ENCODE measurements at regions not wholly inside any gene's neighbourhood (a gene's known extent, or its start where the extent isn't known, plus 50 kb on each side); places are given as distances from the start of the nearest gene placed in this dataset.
A peak's percentile ranks its signal among the peaks of the same experiment; 100 is the strongest.

GRCh38 chr10:6756716-6757115, 176.6 kb upstream of the PRKCQ start:
- Histone ChIP-seq H3K9ac (ENCODE audit: low read depth, low read length) (no peak overlapping the region), H3K9me3 (replicated peaks; ENCODE audit: low read length) (no peaks in the 10 kb centered on the region), H3K4me2 (ENCODE audit: low read length) (no peak overlapping the region), H3K4me1 (ENCODE audit: control insufficient read depth, insufficient read depth, low read length) (peaks cover 19% of the 10 kb centered on the region), H3K4me3 (ENCODE audit: low read length) (no peak overlapping the region), H3K27me3 (ENCODE audit: control insufficient read depth, insufficient read depth, low read length) (no peaks in the 10 kb centered on the region), H3K36me3 (ENCODE audit: insufficient read depth, low read length) (no peaks in the 10 kb centered on the region)

- Histone ChIP-seq H3K4me2 (ENCODE audit: low read length) (peak overlapping the region; percentile 38), H3K9me3 (replicated peaks; ENCODE audit: low read length) (no peaks in the 10 kb centered on the region), H3K9ac (ENCODE audit: low read depth, low read length) (peak overlapping the region; percentile 13), H3K36me3 (ENCODE audit: insufficient read depth, low read length) (no peaks in the 10 kb centered on the region), H3K4me3 (ENCODE audit: low read length) (no peak overlapping the region), H3K27me3 (ENCODE audit: control insufficient read depth, insufficient read depth, low read length) (no peaks in the 10 kb centered on the region), H3K4me1 (ENCODE audit: control insufficient read depth, insufficient read depth, low read length) (peaks cover 19% of the 10 kb centered on the region)
Observed at GRCh38 chr10:6755781-6756460, 175.8 kb upstream of the PRKCQ start.

GRCh38 chr10:6753644-6754043, 173.6 kb upstream of the PRKCQ start:
- Histone ChIP-seq H3K4me2 (ENCODE audit: low read length) (no peak overlapping the region), H3K9ac (ENCODE audit: low read depth, low read length) (no peak overlapping the region), H3K4me3 (ENCODE audit: low read length) (no peak overlapping the region), H3K9me3 (replicated peaks; ENCODE audit: low read length) (no peaks in the 10 kb centered on the region), H3K36me3 (ENCODE audit: insufficient read depth, low read length) (no peaks in the 10 kb centered on the region), H3K4me1 (ENCODE audit: control insufficient read depth, insufficient read depth, low read length) (peaks cover 19% of the 10 kb centered on the region), H3K27me3 (ENCODE audit: control insufficient read depth, insufficient read depth, low read length) (no peaks in the 10 kb centered on the region)

- Histone ChIP-seq H3K36me3 (ENCODE audit: insufficient read depth, low read length) (no peaks in the 10 kb centered on the region), H3K9ac (ENCODE audit: low read depth, low read length) (no peak overlapping the region), H3K4me3 (ENCODE audit: low read length) (no peak overlapping the region), H3K27me3 (ENCODE audit: control insufficient read depth, insufficient read depth, low read length) (no peaks in the 10 kb centered on the region), H3K9me3 (replicated peaks; ENCODE audit: low read length) (no peaks in the 10 kb centered on the region), H3K4me1 (ENCODE audit: control insufficient read depth, insufficient read depth, low read length) (peaks cover 18% of the 10 kb centered on the region), H3K4me2 (ENCODE audit: low read length) (no peak overlapping the region)
Observed at GRCh38 chr10:6751363-6751762, 171.3 kb upstream of the PRKCQ start.

GRCh38 chr10:6748981-6749635, 169.0 kb upstream of the PRKCQ start:
- Histone ChIP-seq H3K9me3 (replicated peaks; ENCODE audit: low read length) (no peaks in the 10 kb centered on the region), H3K9ac (ENCODE audit: low read depth, low read length) (no peak overlapping the region), H3K4me1 (ENCODE audit: control insufficient read depth, insufficient read depth, low read length) (peaks cover 11% of the 10 kb centered on the region), H3K27me3 (ENCODE audit: control insufficient read depth, insufficient read depth, low read length) (no peaks in the 10 kb centered on the region), H3K4me3 (ENCODE audit: low read length) (no peak overlapping the region), H3K4me2 (ENCODE audit: low read length) (no peak overlapping the region), H3K36me3 (ENCODE audit: insufficient read depth, low read length) (no peaks in the 10 kb centered on the region)

- H3K4me1 ChIP-seq (ENCODE audit: control insufficient read depth, insufficient read depth, low read length) = peaks cover 11% of the 10 kb centered on the region
- no peaks in the 10 kb centered on the region for H3K27me3 ChIP-seq (ENCODE audit: control insufficient read depth, insufficient read depth, low read length)
- H3K4me2 ChIP-seq (ENCODE audit: low read length) = no peak overlapping the region
- no peaks in the 10 kb centered on the region for H3K9me3 ChIP-seq (replicated peaks; ENCODE audit: low read length)
- H3K4me3 ChIP-seq (ENCODE audit: low read length) = no peak overlapping the region
- no peak overlapping the region for H3K9ac ChIP-seq (ENCODE audit: low read depth, low read length)
- H3K36me3 ChIP-seq (ENCODE audit: insufficient read depth, low read length) = no peaks in the 10 kb centered on the region
Observed at GRCh38 chr10:6748029-6748428, 168.0 kb upstream of the PRKCQ start.

- no peak overlapping the region for H3K9ac ChIP-seq (ENCODE audit: low read depth, low read length)
- peaks cover 11% of the 10 kb centered on the region for H3K4me1 ChIP-seq (ENCODE audit: control insufficient read depth, insufficient read depth, low read length)
- H3K4me2 ChIP-seq (ENCODE audit: low read length) = no peak overlapping the region
- H3K27me3 ChIP-seq (ENCODE audit: control insufficient read depth, insufficient read depth, low read length) = no peaks in the 10 kb centered on the region
- no peak overlapping the region for H3K4me3 ChIP-seq (ENCODE audit: low read length)
- no peaks in the 10 kb centered on the region for H3K9me3 ChIP-seq (replicated peaks; ENCODE audit: low read length)
- H3K36me3 ChIP-seq (ENCODE audit: insufficient read depth, low read length) = no peaks in the 10 kb centered on the region
Observed at GRCh38 chr10:6746782-6747181, 166.7 kb upstream of the PRKCQ start.

GRCh38 chr10:6743291-6743849, 163.3 kb upstream of the PRKCQ start:
- H3K9ac ChIP-seq (ENCODE audit: low read depth, low read length) = no peak overlapping the region
- no peak overlapping the region for H3K4me3 ChIP-seq (ENCODE audit: low read length)
- H3K27me3 ChIP-seq (ENCODE audit: control insufficient read depth, insufficient read depth, low read length) = no peaks in the 10 kb centered on the region
- no peak overlapping the region for H3K4me2 ChIP-seq (ENCODE audit: low read length)
- H3K9me3 ChIP-seq (replicated peaks; ENCODE audit: low read length) = no peaks in the 10 kb centered on the region
- peaks cover 6% of the 10 kb centered on the region for H3K4me1 ChIP-seq (ENCODE audit: control insufficient read depth, insufficient read depth, low read length)
- H3K36me3 ChIP-seq (ENCODE audit: insufficient read depth, low read length) = no peaks in the 10 kb centered on the region

GRCh38 chr10:6741541-6741941, 161.5 kb upstream of the PRKCQ start:
- H3K9me3 ChIP-seq (replicated peaks; ENCODE audit: low read length) = no peaks in the 10 kb centered on the region
- H3K9ac ChIP-seq (ENCODE audit: low read depth, low read length) = no peak overlapping the region
- H3K27me3 ChIP-seq (ENCODE audit: control insufficient read depth, insufficient read depth, low read length) = no peaks in the 10 kb centered on the region
- peaks cover 23% of the 10 kb centered on the region for H3K4me1 ChIP-seq (ENCODE audit: control insufficient read depth, insufficient read depth, low read length)
- no peaks in the 10 kb centered on the region for H3K36me3 ChIP-seq (ENCODE audit: insufficient read depth, low read length)
- H3K4me3 ChIP-seq (ENCODE audit: low read length) = no peak overlapping the region
- no peak overlapping the region for H3K4me2 ChIP-seq (ENCODE audit: low read length)

GRCh38 chr10:6739530-6740174, 159.6 kb upstream of the PRKCQ start:
- Histone ChIP-seq H3K27me3 (ENCODE audit: control insufficient read depth, insufficient read depth, low read length) (no peaks in the 10 kb centered on the region), H3K4me3 (ENCODE audit: low read length) (no peak overlapping the region), H3K36me3 (ENCODE audit: insufficient read depth, low read length) (no peaks in the 10 kb centered on the region), H3K4me2 (ENCODE audit: low read length) (no peak overlapping the region), H3K9me3 (replicated peaks; ENCODE audit: low read length) (no peaks in the 10 kb centered on the region), H3K9ac (ENCODE audit: low read depth, low read length) (no peak overlapping the region), H3K4me1 (ENCODE audit: control insufficient read depth, insufficient read depth, low read length) (peaks cover 25% of the 10 kb centered on the region)

GRCh38 chr10:6738112-6738768, 158.2 kb upstream of the PRKCQ start:
- no peaks in the 10 kb centered on the region for H3K27me3 ChIP-seq (ENCODE audit: control insufficient read depth, insufficient read depth, low read length)
- H3K4me3 ChIP-seq (ENCODE audit: low read length) = peak overlapping the region; percentile 55
- peak overlapping the region; percentile 22 for H3K9ac ChIP-seq (ENCODE audit: low read depth, low read length)
- peak overlapping the region; percentile 73 for H3K4me2 ChIP-seq (ENCODE audit: low read length)
- H3K9me3 ChIP-seq (replicated peaks; ENCODE audit: low read length) = no peaks in the 10 kb centered on the region
- H3K4me1 ChIP-seq (ENCODE audit: control insufficient read depth, insufficient read depth, low read length) = peaks cover 25% of the 10 kb centered on the region
- no peaks in the 10 kb centered on the region for H3K36me3 ChIP-seq (ENCODE audit: insufficient read depth, low read length)

Measured in skeletal muscle satellite cell (primary cell).